CD14-positive monocyte (primary cell): ENCODE measurements at regions not wholly inside any gene's neighbourhood (a gene's known extent, or its start where the extent isn't known, plus 50 kb on each side); places are given as distances from the start of the nearest gene placed in this dataset.

Experiments
- DNase-seq, 3 donors: peaks; one replicate each; pipeline ENCODE4 v3.0.0-alpha.2; 2011 to 2022
- H2AFZ ChIP-seq: 2 replicates; pipeline ENCODE4 v1.6.0; 2012; ENCODE audit warnings: mild to moderate bottlenecking, low read depth, low read length, inconsistent platforms; ENCODE audit not compliant: insufficient read depth, poor library complexity, severe bottlenecking
- H3K27ac ChIP-seq, 2 donors: 1 replicate in 1 of 2; 2 replicates in 1 of 2; pipeline ENCODE4 v1.5.1; 2012 to 2013; ENCODE audit warnings: low read length in 2 of 2, control low read depth in 1 of 2, inconsistent platforms in 1 of 2, low read depth in 1 of 2, mild to moderate bottlenecking in 1 of 2
- H3K27me3 ChIP-seq, 2 donors: one replicate each; pipeline versions ENCODE4 v1.6.0 to v1.6.1; 2011 to 2013; ENCODE audit warnings: low read length in 2 of 2; ENCODE audit not compliant: control insufficient read depth in 2 of 2, insufficient read depth in 2 of 2
- H3K36me3 ChIP-seq, 2 donors: replicated peaks in 1 of 2; 1 replicate in 1 of 2; 2 replicates in 1 of 2; pipeline versions ENCODE4 v1.5.1 to v1.6.1; 2012 to 2013; ENCODE audit warnings: low read length in 2 of 2, control low read depth in 1 of 2, inconsistent platforms in 1 of 2, mild to moderate bottlenecking in 1 of 2; ENCODE audit not compliant: insufficient read depth in 2 of 2, control insufficient read depth in 1 of 2
- H3K4me1 ChIP-seq, 2 donors: 1 replicate in 1 of 2; 2 replicates in 1 of 2; pipeline versions ENCODE4 v1.5.1 to v1.6.1; 2012 to 2013; ENCODE audit warnings: low read length in 2 of 2, control low read depth in 1 of 2, inconsistent platforms in 1 of 2, mild to moderate bottlenecking in 1 of 2, moderate library complexity in 1 of 2; ENCODE audit not compliant: insufficient read depth in 2 of 2, control insufficient read depth in 1 of 2
- H3K4me2 ChIP-seq: replicated peaks from 2 replicates; pipeline ENCODE3; 2012; ENCODE audit warnings: low read length, moderate library complexity, mild to moderate bottlenecking; ENCODE audit not compliant: poor library complexity, severe bottlenecking; ENCODE audit errors: extremely low read depth
- H3K4me3 ChIP-seq, 3 experiments: fragments of 200-600 bp in 1 of 3; sonication (generic) in 1 of 3; replicated peaks in 1 of 3; 1 replicate in 2 of 3; 2 replicates in 1 of 3; pipeline ENCODE4 v1.5.1; 2011 to 2013; ENCODE audit warnings: low read length in 3 of 3, mild to moderate bottlenecking in 3 of 3, control low read depth in 2 of 3, low read depth in 2 of 3, inconsistent platforms in 1 of 3, moderate library complexity in 1 of 3
- H3K79me2 ChIP-seq: 2 replicates; pipeline ENCODE4 v1.6.0; 2012; ENCODE audit warnings: mild to moderate bottlenecking, control low read depth, inconsistent platforms, low read length, moderate library complexity; ENCODE audit not compliant: insufficient read depth
- H3K9ac ChIP-seq: 2 replicates; pipeline ENCODE4 v1.6.0; 2017; ENCODE audit warnings: low read length, mild to moderate bottlenecking; ENCODE audit not compliant: insufficient read depth, poor library complexity, severe bottlenecking
- H3K9me3 ChIP-seq, 2 donors: replicated peaks in 1 of 2; 1 replicate in 1 of 2; 2 replicates in 1 of 2; pipeline versions ENCODE4 v1.5.1 to v1.6.1; 2012 to 2013; ENCODE audit warnings: low read length in 2 of 2, control low read depth in 1 of 2; ENCODE audit not compliant: control insufficient read depth in 1 of 2, insufficient read depth in 1 of 2
- H4K20me1 ChIP-seq: 2 replicates; pipeline ENCODE4 v1.6.0; 2012; ENCODE audit warnings: mild to moderate bottlenecking, low read length, control low read depth, moderate library complexity; ENCODE audit not compliant: insufficient read depth
- H3K27ac Mint-ChIP-seq, 7 donors: one replicate each; pipeline ENCODE4 v1.8.0; 2020; ENCODE audit warnings: mild to moderate bottlenecking in 7 of 7, mixed read lengths in 7 of 7, moderate library complexity in 6 of 7, inconsistent platforms in 2 of 7
- H3K27me3 Mint-ChIP-seq, 3 donors: one replicate each; pipeline ENCODE4 v1.8.0; 2021 to 2022; ENCODE audit warnings: low read depth in 3 of 3, mild to moderate bottlenecking in 3 of 3, mixed read lengths in 3 of 3, moderate library complexity in 3 of 3, inconsistent platforms in 1 of 3
- H3K36me3 Mint-ChIP-seq, 2 donors: one replicate each; pipeline ENCODE4 v1.8.0; 2020; ENCODE audit warnings: mixed read lengths in 2 of 2, inconsistent platforms in 1 of 2, mild to moderate bottlenecking in 1 of 2
- H3K4me1 Mint-ChIP-seq: one replicate; pipeline ENCODE4 v1.8.0; 2020; ENCODE audit warnings: mild to moderate bottlenecking, mixed read lengths
- H3K4me3 Mint-ChIP-seq, 2 donors: one replicate each; pipeline ENCODE4 v1.8.0; 2020; ENCODE audit warnings: mild to moderate bottlenecking in 2 of 2, mixed read lengths in 2 of 2, moderate library complexity in 1 of 2
- H3K9me3 Mint-ChIP-seq, 7 donors: one replicate each; pipeline ENCODE4 v1.8.0; 2020 to 2022; ENCODE audit warnings: mixed read lengths in 7 of 7, mild to moderate bottlenecking in 6 of 7, moderate library complexity in 6 of 7, inconsistent platforms in 2 of 7
- WGBS: methylation state at CpG from one replicate; pipeline ENCODE4 v1.1.5; 2013; ENCODE audit warnings: missing lambda C conversion rate; ENCODE audit not compliant: insufficient coverage; 5-methylcytosine and 5-hydroxymethylcytosine counted together
- intact Hi-C, 2 donors: fragments of 100-400 bp; cut with micrococcal nuclease; formaldehyde crosslinking; loops; one replicate each; pipeline versions ENCODE4 v1.15.0 to v1.15.1; 2023
- TF ChIP-seq, protein P1 (sequence below): fragments of 200-600 bp; IDR thresholded peaks from one replicate; pipeline ENCODE4 v1.8.0; 2022; ENCODE audit warnings: antibody characterized with exemption, mild to moderate bottlenecking

DNA sequence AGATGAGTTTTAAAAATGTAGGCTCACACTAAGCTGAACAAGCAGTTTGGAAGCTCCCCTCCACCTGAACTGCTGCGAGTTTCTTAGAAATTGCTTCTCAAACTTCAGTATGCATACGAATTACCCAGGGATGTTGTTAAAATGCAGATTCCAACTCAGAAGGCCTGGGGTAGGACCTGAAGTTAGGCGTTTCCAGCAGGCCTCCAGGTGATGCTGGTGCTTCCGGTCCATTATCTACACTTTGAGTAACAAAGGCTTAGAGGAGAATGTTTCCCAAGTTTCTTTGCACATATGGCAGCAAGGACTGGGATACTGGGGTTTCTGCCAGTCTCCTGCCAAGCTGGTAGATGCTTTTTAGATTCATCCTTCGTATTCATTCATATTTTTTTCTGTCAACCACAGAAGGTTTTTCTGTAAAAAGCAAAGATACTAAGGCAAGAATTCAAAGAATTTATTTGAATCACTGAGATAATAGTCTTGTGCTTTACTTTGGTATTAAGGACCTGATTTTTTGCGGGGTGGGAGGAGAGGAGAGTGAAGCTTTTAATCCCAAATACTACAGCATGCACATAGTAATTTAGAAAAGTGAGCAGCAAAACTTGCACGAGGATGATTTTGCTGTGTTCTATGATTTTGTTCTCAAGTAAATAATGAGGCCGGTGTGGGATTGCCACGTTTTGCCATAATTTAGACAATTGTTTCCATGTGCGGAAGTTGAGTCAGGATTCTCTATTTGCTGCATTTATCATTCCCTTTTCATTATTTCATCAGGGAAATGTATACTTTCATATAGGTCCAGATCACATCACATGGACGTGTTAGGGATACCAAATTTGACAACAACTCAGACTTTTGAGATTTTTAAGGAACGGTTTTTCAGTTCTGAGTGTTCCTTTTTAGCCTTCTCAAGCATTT is 137.6 kb upstream of the SPATS2L start:
- H3K4me3 Mint-ChIP-seq = no peak overlapping the region
- no peaks in the 10 kb centered on the region for H3K79me2 ChIP-seq
- 92% methylated on average over 4 of the region's 12 CpGs for WGBS
- no peak overlapping the region for H3K9ac ChIP-seq
- H3K9me3 Mint-ChIP-seq = peaks cover 0 to 18% (median 12%) of the 10 kb centered on the region in 7 donors
- no peak overlapping the region for H3K27ac ChIP-seq
- no peaks in the 10 kb centered on the region for H3K4me1 Mint-ChIP-seq
- H3K27ac Mint-ChIP-seq = no peak overlapping the region
- H2AFZ ChIP-seq = no peak overlapping the region
- no peaks in the 10 kb centered on the region for H3K27me3 ChIP-seq
- no peak overlapping the region for H3K4me3 ChIP-seq
- intact Hi-C loops = no loop called here
- no peaks in the 10 kb centered on the region for H3K36me3 Mint-ChIP-seq
- peaks cover 0 to 2% (median 0%) of the 10 kb centered on the region in 3 donors for H3K27me3 Mint-ChIP-seq
- peaks cover 0 to 6% of the 10 kb centered on the region in 2 donors for H3K4me1 ChIP-seq
- H3K9me3 ChIP-seq = peaks cover 7 to 15% of the 10 kb centered on the region in 2 donors
- TF ChIP-seq, protein P1, sequence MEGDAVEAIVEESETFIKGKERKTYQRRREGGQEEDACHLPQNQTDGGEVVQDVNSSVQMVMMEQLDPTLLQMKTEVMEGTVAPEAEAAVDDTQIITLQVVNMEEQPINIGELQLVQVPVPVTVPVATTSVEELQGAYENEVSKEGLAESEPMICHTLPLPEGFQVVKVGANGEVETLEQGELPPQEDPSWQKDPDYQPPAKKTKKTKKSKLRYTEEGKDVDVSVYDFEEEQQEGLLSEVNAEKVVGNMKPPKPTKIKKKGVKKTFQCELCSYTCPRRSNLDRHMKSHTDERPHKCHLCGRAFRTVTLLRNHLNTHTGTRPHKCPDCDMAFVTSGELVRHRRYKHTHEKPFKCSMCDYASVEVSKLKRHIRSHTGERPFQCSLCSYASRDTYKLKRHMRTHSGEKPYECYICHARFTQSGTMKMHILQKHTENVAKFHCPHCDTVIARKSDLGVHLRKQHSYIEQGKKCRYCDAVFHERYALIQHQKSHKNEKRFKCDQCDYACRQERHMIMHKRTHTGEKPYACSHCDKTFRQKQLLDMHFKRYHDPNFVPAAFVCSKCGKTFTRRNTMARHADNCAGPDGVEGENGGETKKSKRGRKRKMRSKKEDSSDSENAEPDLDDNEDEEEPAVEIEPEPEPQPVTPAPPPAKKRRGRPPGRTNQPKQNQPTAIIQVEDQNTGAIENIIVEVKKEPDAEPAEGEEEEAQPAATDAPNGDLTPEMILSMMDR = no peak
- no peaks in the 10 kb centered on the region for H4K20me1 ChIP-seq
- no peak overlapping the region for H3K4me2 ChIP-seq
- H3K36me3 ChIP-seq = no peaks in the 10 kb centered on the region
- no peak for DNase-seq

GRCh38 chr2:200170221-200170620 is 136.3 kb upstream of the SPATS2L start:
- Histone ChIP-seq H3K27ac (no peak overlapping the region), H2AFZ (no peak overlapping the region), H3K9ac (no peak overlapping the region), H3K4me2 (no peak overlapping the region), H3K27me3 (no peaks in the 10 kb centered on the region), H3K9me3 (peaks cover 7 to 11% of the 10 kb centered on the region in 2 donors), H4K20me1 (no peaks in the 10 kb centered on the region), H3K79me2 (no peaks in the 10 kb centered on the region), H3K4me1 (no peaks in the 10 kb centered on the region), H3K4me3 (no peak overlapping the region), H3K36me3 (no peaks in the 10 kb centered on the region)
- intact Hi-C loops = no loop called here
- H3K36me3 Mint-ChIP-seq = no peaks in the 10 kb centered on the region
- no peak overlapping the region for H3K27ac Mint-ChIP-seq
- WGBS = no CpG with 5 or more reads among the region's 2 CpGs
- no peaks in the 10 kb centered on the region for H3K27me3 Mint-ChIP-seq
- no peak overlapping the region for H3K4me3 Mint-ChIP-seq
- no peak for DNase-seq
- H3K9me3 Mint-ChIP-seq = peaks cover 0 to 15% (median 12%) of the 10 kb centered on the region in 7 donors
- H3K4me1 Mint-ChIP-seq = no peaks in the 10 kb centered on the region
- TF ChIP-seq, protein P1 = no peak
